Uterus (tissue), 2 donors: ENCODE measurements at regions not wholly inside any gene's neighbourhood (a gene's known extent, or its start where the extent isn't known, plus 50 kb on each side); places are given as distances from the start of the nearest gene placed in this dataset.

Source experiments
- CTCF ChIP-seq, 4 experiments: fragments of 200-600 bp in 2 of 4; fragments of 450-650 bp in 2 of 4; sonication (generic) in 2 of 4; IDR thresholded peaks; one replicate each; pipeline ENCODE4 v1.5.1; 2016 to 2019; ENCODE audit warnings: antibody characterized with exemption in 4 of 4, mild to moderate bottlenecking in 2 of 4, moderate library complexity in 1 of 4
- POLR2A ChIP-seq, 2 donors: fragments of 450-650 bp; IDR thresholded peaks; one replicate each; pipeline ENCODE4 v1.6.1; 2016; ENCODE audit warnings: antibody characterized with exemption in 2 of 2, mild to moderate bottlenecking in 1 of 2, moderate library complexity in 1 of 2

- no peak for TF ChIP-seq CTCF (IDR thresholded peaks at IDR 0.05)
- TF ChIP-seq POLR2A (IDR thresholded peaks at IDR 0.05), result no peak
Measured at GRCh38 chr14:59103396-59103795, 85.1 kb upstream of the DAAM1 start.
